HEK293T (cell line): ENCODE measurements at regions not wholly inside any gene's neighbourhood (a gene's known extent, or its start where the extent isn't known, plus 50 kb on each side); places are given as distances from the start of the nearest gene placed in this dataset.

Source experiments
- FOXM1 ChIP-seq: fragments of 450-650 bp; IDR thresholded peaks from 2 replicates; pipeline ENCODE4 v1.6.1; 2017; ENCODE audit warnings: mild to moderate bottlenecking, borderline replicate concordance
- SP1 ChIP-seq: fragments of 450-650 bp; IDR thresholded peaks from 2 replicates; pipeline ENCODE4 v1.6.1; 2017
- TARDBP ChIP-seq: fragments of 450-650 bp; IDR thresholded peaks from 2 replicates; pipeline ENCODE4 v1.6.1; 2016

DNA sequence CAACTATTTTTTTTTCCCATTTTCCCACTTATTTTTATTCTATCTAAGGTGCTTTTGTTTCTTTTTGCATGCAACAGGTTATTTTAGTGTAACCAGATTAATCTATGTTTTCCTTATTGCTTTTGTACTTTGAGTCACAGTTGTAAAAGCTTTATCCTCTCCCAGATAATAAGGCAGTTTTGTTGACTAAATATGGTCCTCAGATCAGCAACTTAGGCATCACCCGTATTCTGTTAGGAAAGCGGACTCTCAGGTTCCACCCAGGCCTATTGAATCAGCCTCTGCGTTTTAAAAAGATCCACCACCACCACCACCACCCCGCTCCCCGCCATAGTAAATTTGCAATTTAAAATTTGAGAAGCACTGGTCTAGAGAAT, 58.6 kb upstream of the USP9X start:
- TF ChIP-seq SP1 (no peak), FOXM1 (no peak), TARDBP (no peak)
